ENCODE measurements at regions not wholly inside any gene's neighbourhood (a gene's known extent, or its start where the extent isn't known, plus 50 kb on each side); places are given as distances from the start of the nearest gene placed in this dataset.

- no peak overlapping the region for H3K4me3 ChIP-seq (replicated peaks in 1 of 3)
- H3K4me1 ChIP-seq: no peaks in the 10 kb centered on the region
- DNase-seq: no peak
- no peaks in the 10 kb centered on the region for H3K27me3 ChIP-seq
- 70 to 77% methylated on average over 1 of the region's 1 CpG for WGBS, 2 donors
- intact Hi-C loops (cut with DNase I): no loop called here
- H3K36me3 ChIP-seq: no peaks in the 10 kb centered on the region
- H3K27ac ChIP-seq: no peak overlapping the region
- TF ChIP-seq CTCF (IDR thresholded peaks at IDR 0.05) (no peak), POLR2A (IDR thresholded peaks at IDR 0.05) (no peak)
- no peaks in the 10 kb centered on the region for H3K9me3 ChIP-seq
Observed at GRCh38 chr6:49030251-49031020, 432.6 kb downstream of the MMUT start.

GRCh38 chr6:49027644-49028043 is 435.4 kb downstream of the MMUT start:
- no peaks in the 10 kb centered on the region for H3K27me3 ChIP-seq
- no peak for DNase-seq
- intact Hi-C loops (cut with DNase I): no loop called here
- H3K36me3 ChIP-seq: no peaks in the 10 kb centered on the region
- TF ChIP-seq POLR2A (IDR thresholded peaks at IDR 0.05): no peak
- no peak for TF ChIP-seq CTCF (IDR thresholded peaks at IDR 0.05)
- 78 to 87% methylated on average over 2 of the region's 2 CpGs for WGBS, 2 donors
- no peak overlapping the region for H3K27ac ChIP-seq
- H3K4me3 ChIP-seq (replicated peaks in 1 of 3): no peak overlapping the region
- H3K4me1 ChIP-seq: no peaks in the 10 kb centered on the region
- peaks cover 6% of the 10 kb centered on the region for H3K9me3 ChIP-seq

GRCh38 chr6:49025273-49026240 is 437.5 kb downstream of the MMUT start:
- no peaks in the 10 kb centered on the region for H3K4me1 ChIP-seq
- intact Hi-C loops (cut with DNase I): no loop called here
- no peak overlapping the region for H3K27ac ChIP-seq
- H3K9me3 ChIP-seq: peaks cover 6% of the 10 kb centered on the region
- H3K4me3 ChIP-seq (replicated peaks in 1 of 3): no peak overlapping the region
- H3K36me3 ChIP-seq: no peaks in the 10 kb centered on the region
- TF ChIP-seq CTCF (IDR thresholded peaks at IDR 0.05) (no peak), POLR2A (IDR thresholded peaks at IDR 0.05) (no peak)
- no peak for DNase-seq
- H3K27me3 ChIP-seq: no peaks in the 10 kb centered on the region
- WGBS, 2 donors: 67 to 83% methylated on average over 2 of the region's 2 CpGs

GRCh38 chr6:49004801-49005200 is 458.3 kb downstream of the MMUT start:
- TF ChIP-seq POLR2A (IDR thresholded peaks at IDR 0.05) (no peak), CTCF (IDR thresholded peaks at IDR 0.05) (no peak)
- intact Hi-C loops (cut with DNase I): no loop called here
- no peaks in the 10 kb centered on the region for H3K36me3 ChIP-seq
- no peaks in the 10 kb centered on the region for H3K9me3 ChIP-seq
- 57 to 72% methylated on average over 2 of the region's 2 CpGs for WGBS, 2 donors
- H3K4me3 ChIP-seq (replicated peaks in 1 of 3): no peak overlapping the region
- no peak for DNase-seq
- no peaks in the 10 kb centered on the region for H3K4me1 ChIP-seq
- H3K27me3 ChIP-seq: no peaks in the 10 kb centered on the region
- H3K27ac ChIP-seq: no peak overlapping the region

- no peak overlapping the region for H3K27ac ChIP-seq
- DNase-seq: no peak
- no peak overlapping the region for H3K4me3 ChIP-seq (replicated peaks in 1 of 3)
- H3K9me3 ChIP-seq: no peaks in the 10 kb centered on the region
- H3K4me1 ChIP-seq: no peaks in the 10 kb centered on the region
- intact Hi-C loops (cut with DNase I): no loop called here
- H3K36me3 ChIP-seq: no peaks in the 10 kb centered on the region
- TF ChIP-seq CTCF (IDR thresholded peaks at IDR 0.05) (no peak), POLR2A (IDR thresholded peaks at IDR 0.05) (no peak)
- no peaks in the 10 kb centered on the region for H3K27me3 ChIP-seq
- WGBS, 2 donors: 80 to 83% methylated on average over 3 of the region's 3 CpGs
Observed at GRCh38 chr6:49003348-49003747, 459.7 kb downstream of the MMUT start.
